ENCODE measurements at regions not wholly inside any gene's neighbourhood (a gene's known extent, or its start where the extent isn't known, plus 50 kb on each side); places are given as distances from the start of the nearest gene placed in this dataset.

GRCh38 chr3:127408684-127409420 lies 121.0 kb upstream of the PRR20G start:
- H3K9ac ChIP-seq (ENCODE audit: low read length) = peak overlapping the region; percentile 24
- no peak overlapping the region for H3K27ac ChIP-seq (ENCODE audit: low read length)

GRCh38 chr3:127408022-127408683 lies 120.3 kb upstream of the PRR20G start:
- H3K36me3 ChIP-seq (ENCODE audit: insufficient read depth, low read length) = no peaks in the 10 kb centered on the region
- no peaks in the 10 kb centered on the region for H3K27me3 ChIP-seq (ENCODE audit: insufficient read depth, low read depth, low read length)
- no peaks in the 10 kb centered on the region for H4K20me1 ChIP-seq (ENCODE audit: insufficient read depth)
- peak overlapping the region; percentile 24 for H3K9ac ChIP-seq (ENCODE audit: low read length)
- TF ChIP-seq MXI1 (conservative IDR thresholded peaks at IDR 0.05; ENCODE audit: poor library complexity, severe bottlenecking) (no peak), TAF1 (IDR thresholded peaks at IDR 0.05; ENCODE audit: low read depth) (no peak), RAD21 (conservative IDR thresholded peaks at IDR 0.05) (no peak), EZH2 (IDR thresholded peaks at IDR 0.05; ENCODE audit: borderline replicate concordance, insufficient read depth, low read length, poor library complexity, severe bottlenecking) (no peak), EP300 (conservative IDR thresholded peaks at IDR 0.05; ENCODE audit: poor library complexity, severe bottlenecking) (no peak), CTCF (IDR thresholded peaks at IDR 0.05; ENCODE audit: poor library complexity, severe bottlenecking) (no peak), REST (IDR thresholded peaks at IDR 0.05; ENCODE audit: borderline replicate concordance) (no peak), SMC3 (conservative IDR thresholded peaks at IDR 0.05; ENCODE audit: poor library complexity) (no peak), POLR2AphosphoS5 (IDR thresholded peaks at IDR 0.05) (no peak)
- no peaks in the 10 kb centered on the region for H3K9me2 ChIP-seq (ENCODE audit: insufficient read depth, low read length)
- peak overlapping the region; percentile 21 for H3K4me3 ChIP-seq (ENCODE audit: low read length)
- no peak overlapping the region for H3K4me2 ChIP-seq (ENCODE audit: low read length)
- H3F3A ChIP-seq (ENCODE audit: insufficient read depth, low read length, poor library complexity, severe bottlenecking) = no peaks in the 10 kb centered on the region
- H3K27ac ChIP-seq (ENCODE audit: low read length) = no peak overlapping the region
- H3K79me2 ChIP-seq (replicated peaks; ENCODE audit: insufficient read depth, low read length) = no peaks in the 10 kb centered on the region
- peak overlapping the region; percentile 5 for H2AFZ ChIP-seq (ENCODE audit: low read depth, low read length)
- H3K9me3 ChIP-seq (ENCODE audit: low read length) = no peaks in the 10 kb centered on the region

More at GRCh38 chr3:127408684-127409420, 121.0 kb upstream of the PRR20G start:
- H2AFZ ChIP-seq (ENCODE audit: low read depth, low read length) = no peak overlapping the region
- TF ChIP-seq RAD21 (conservative IDR thresholded peaks at IDR 0.05) (peak; percentile 16), POLR2AphosphoS5 (IDR thresholded peaks at IDR 0.05) (no peak)
- no peaks in the 10 kb centered on the region for H3K79me2 ChIP-seq (replicated peaks; ENCODE audit: insufficient read depth, low read length)
- no peaks in the 10 kb centered on the region for H3K9me2 ChIP-seq (ENCODE audit: insufficient read depth, low read length)
- no peak overlapping the region for H3K4me2 ChIP-seq (ENCODE audit: low read length)
- no peaks in the 10 kb centered on the region for H3K36me3 ChIP-seq (ENCODE audit: insufficient read depth, low read length)
- peak overlapping the region; percentile 21 for H3K4me3 ChIP-seq (ENCODE audit: low read length)
- no peaks in the 10 kb centered on the region for H4K20me1 ChIP-seq (ENCODE audit: insufficient read depth)
- no peaks in the 10 kb centered on the region for H3K27me3 ChIP-seq (ENCODE audit: insufficient read depth, low read depth, low read length)
- H3F3A ChIP-seq (ENCODE audit: insufficient read depth, low read length, poor library complexity, severe bottlenecking) = no peaks in the 10 kb centered on the region
- H3K9me3 ChIP-seq (ENCODE audit: low read length) = no peaks in the 10 kb centered on the region

Data from neural cell (in vitro differentiated cells).